ENCODE measurements at regions not wholly inside any gene's neighbourhood (a gene's known extent, or its start where the extent isn't known, plus 50 kb on each side); places are given as distances from the start of the nearest gene placed in this dataset.

GRCh38 chr6:129967427-129967826 lies 51.0 kb upstream of the L3MBTL3 start:
- no peak for DNase-seq

GRCh38 chr6:129966125-129966524 lies 52.3 kb upstream of the L3MBTL3 start:
- no peak for DNase-seq

GRCh38 chr6:129965096-129965495 lies 53.3 kb upstream of the L3MBTL3 start:
- DNase-seq = no peak

- no peak for DNase-seq
Observed at GRCh38 chr6:129959358-129959930, 58.9 kb upstream of the L3MBTL3 start.

DNA sequence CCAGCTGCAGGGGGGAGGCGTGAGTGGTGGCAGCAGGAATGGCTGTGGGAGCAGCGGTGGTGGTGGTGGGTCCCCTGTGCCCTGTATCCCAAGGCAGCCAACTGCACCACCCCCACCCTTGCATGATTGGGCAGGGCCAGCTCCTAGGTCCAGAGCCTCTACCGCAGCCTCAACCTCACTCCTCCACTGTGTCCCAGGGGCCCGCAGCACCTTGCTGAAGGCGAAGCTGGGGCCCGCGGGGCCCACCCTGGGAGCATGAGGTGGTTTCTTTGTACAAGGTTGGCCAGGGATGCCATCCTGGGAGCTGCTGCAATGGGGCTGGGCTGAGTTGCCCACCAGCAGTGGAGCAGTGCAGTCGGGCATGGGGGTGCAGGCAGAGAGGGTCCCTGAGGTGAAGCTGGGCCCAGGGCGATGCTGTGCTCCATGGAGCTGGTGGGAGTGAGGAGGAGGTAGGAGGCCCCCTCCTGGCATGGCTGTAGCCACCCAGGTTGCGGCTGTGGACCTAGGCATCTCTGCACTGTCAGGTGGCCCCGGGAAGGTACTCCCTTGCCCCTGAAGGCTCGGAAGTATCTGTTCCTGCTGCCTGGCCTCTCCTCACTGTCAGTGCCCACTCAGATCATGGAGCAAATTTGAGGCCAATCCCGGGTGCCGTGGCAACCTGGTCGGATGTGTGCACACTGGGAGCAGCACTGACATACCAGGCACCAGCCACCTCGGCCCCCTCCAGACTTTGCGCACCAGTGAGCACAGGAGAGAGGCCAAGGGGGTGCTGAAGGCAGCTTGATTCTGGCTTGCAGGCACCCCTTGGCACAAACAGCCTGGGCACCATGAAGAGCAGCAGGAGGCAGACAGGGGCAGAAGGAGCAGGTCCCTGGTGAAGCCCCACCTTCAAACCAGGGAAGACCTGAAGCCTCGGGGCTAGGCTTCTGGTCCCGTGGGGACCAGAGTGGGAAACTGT lies 60.2 kb upstream of the L3MBTL3 start:
- DNase-seq = no peak

DNA sequence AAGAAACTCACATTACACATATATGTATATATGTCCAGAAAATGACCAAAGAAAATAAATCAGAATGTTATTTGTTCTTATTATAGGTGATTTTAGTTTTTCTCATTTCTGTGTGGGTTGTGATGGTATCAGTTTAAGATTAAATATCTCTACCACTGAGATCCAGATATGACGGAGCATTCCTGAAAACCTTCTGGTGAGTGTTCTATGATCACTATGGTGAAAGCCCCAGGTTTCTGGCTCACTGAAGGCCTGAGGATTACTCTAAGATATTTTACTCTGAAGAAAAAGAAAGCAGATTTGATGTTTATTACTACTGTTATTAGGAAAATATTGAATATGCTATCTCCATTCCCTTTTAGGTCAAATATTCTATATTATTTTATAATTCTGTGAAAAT lies 62.8 kb upstream of the L3MBTL3 start:
- no peak for DNase-seq

GRCh38 chr6:129954749-129955431 lies 63.5 kb upstream of the L3MBTL3 start:
- DNase-seq = no peak

- DNase-seq = no peak
Observed at GRCh38 chr6:129947797-129948196, 70.6 kb upstream of the L3MBTL3 start.

GRCh38 chr6:129946439-129947140 lies 71.8 kb upstream of the L3MBTL3 start:
- no peak for DNase-seq

DNA sequence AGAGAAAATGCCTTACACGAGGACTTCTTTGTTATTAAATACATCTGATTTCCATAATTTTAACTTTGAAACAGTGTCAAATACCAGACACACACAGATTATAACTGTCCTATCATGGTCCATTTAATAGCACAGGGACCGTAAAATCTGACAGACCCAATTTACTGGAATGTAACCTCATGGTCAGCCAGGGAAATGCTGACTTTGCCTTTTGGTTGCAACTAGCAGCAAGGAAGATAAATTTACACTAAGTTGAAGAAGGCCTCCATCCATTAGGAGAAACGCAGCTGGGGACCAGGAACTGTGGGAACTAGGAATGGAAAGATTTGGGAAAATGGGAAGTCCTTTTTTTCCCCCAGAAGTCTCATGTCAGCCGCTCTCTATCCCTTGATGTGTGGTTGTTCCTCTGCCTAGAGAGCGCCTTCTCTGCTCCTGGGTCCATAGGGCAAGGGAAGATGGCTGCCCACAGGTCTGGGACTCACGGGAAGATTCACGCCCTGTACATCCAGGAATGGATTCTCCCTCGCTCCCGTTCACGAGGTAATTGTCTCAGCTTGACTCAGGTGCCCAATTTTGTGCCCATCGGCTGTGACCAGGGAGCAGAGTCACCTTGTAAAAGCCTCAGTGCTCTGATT lies 74.6 kb upstream of the L3MBTL3 start:
- no peak for DNase-seq

- no peak for DNase-seq
Observed at GRCh38 chr6:129940454-129941195, 77.8 kb upstream of the L3MBTL3 start.

GRCh38 chr6:129938249-129939020 lies 77.3 kb upstream of the TMEM244 start:
- no peak for DNase-seq

GRCh38 chr6:129936329-129937165 lies 75.4 kb upstream of the TMEM244 start:
- DNase-seq = peak; percentile 73

DNA sequence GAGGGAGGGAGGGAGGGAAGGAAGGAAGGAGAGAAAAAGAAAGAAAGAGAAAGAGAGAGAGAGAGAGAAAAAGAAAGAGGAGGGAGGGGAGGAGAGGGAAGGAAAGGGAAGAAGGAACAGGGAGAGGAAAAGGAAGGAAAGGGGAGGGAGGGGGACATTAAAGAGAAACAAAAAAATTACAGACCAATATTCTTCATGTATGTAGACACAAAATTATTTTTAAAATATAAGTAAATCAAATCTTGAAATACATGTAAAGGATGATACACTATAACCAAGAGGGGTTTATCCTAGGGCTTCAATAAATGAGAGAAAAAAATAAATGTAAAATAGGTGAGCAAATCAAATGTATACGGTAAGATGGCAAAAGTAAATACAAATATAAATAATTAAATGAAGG lies 71.2 kb upstream of the TMEM244 start:
- DNase-seq = no peak

- DNase-seq = peak; percentile 70
Observed at GRCh38 chr6:129929433-129929832, 68.3 kb upstream of the TMEM244 start.

GRCh38 chr6:129923530-129924250 lies 62.6 kb upstream of the TMEM244 start:
- DNase-seq = peak; percentile 34

GRCh38 chr6:129921169-129921817 lies 60.2 kb upstream of the TMEM244 start:
- no peak for DNase-seq

GRCh38 chr6:129920103-129920798 lies 59.1 kb upstream of the TMEM244 start:
- DNase-seq = peak; percentile 1
